Activated CD8-positive, alpha-beta T cell treated with anti-CD3 and anti-CD28 coated beads for 36 hours (primary cell): ENCODE measurements at regions not wholly inside any gene's neighbourhood (a gene's known extent, or its start where the extent isn't known, plus 50 kb on each side); places are given as distances from the start of the nearest gene placed in this dataset.

Experiments used
- ATAC-seq: fragments of 200-7000 bp; cut with Tn5 transposase; one replicate; pipeline ENCODE4 v1.10.0; 2021; ENCODE audit warnings: mild to moderate bottlenecking, moderate library complexity
- CTCF ChIA-PET: fragments of 350-600 bp; sonication (Branson Sonifier 250); formaldehyde crosslinking; loops from one replicate; lab custom pipeline; 2021; ENCODE audit warnings: antibody characterized with exemption; lab: Charles Lee
- POLR2A ChIA-PET: fragments of 350-600 bp; sonication (Branson Sonifier 250); formaldehyde crosslinking; loops from one replicate; lab custom pipeline; 2021; ENCODE audit warnings: antibody characterized with exemption; lab: Charles Lee
- DNase-seq: peaks from one replicate; pipeline ENCODE4 v3.0.0-alpha.2; 2020
- H3K27ac Mint-ChIP-seq: one replicate; pipeline ENCODE4 v1.8.0; 2021; ENCODE audit warnings: mild to moderate bottlenecking, mixed read lengths
- H3K27me3 Mint-ChIP-seq: one replicate; pipeline ENCODE4 v1.8.0; 2021; ENCODE audit warnings: mixed read lengths
- H3K36me3 Mint-ChIP-seq: one replicate; pipeline ENCODE4 v1.8.0; 2021; ENCODE audit warnings: low read depth, mixed read lengths
- H3K4me1 Mint-ChIP-seq: one replicate; pipeline ENCODE4 v1.8.0; 2021; ENCODE audit warnings: low read depth, mixed read lengths
- H3K4me3 Mint-ChIP-seq: one replicate; pipeline ENCODE4 v1.8.0; 2021; ENCODE audit warnings: mild to moderate bottlenecking, moderate library complexity, mixed read lengths
- H3K9me3 Mint-ChIP-seq: one replicate; pipeline ENCODE4 v1.8.0; 2021; ENCODE audit warnings: mixed read lengths
- intact Hi-C: fragments of 100-400 bp; cut with micrococcal nuclease; formaldehyde crosslinking; loops from one replicate; pipeline ENCODE4 v1.10.0; 2022
- TF ChIP-seq, protein P1 (sequence below): fragments of 200-600 bp; IDR thresholded peaks from one replicate; pipeline ENCODE4 v1.8.0; 2022; ENCODE audit warnings: antibody characterized with exemption, mild to moderate bottlenecking

DNA sequence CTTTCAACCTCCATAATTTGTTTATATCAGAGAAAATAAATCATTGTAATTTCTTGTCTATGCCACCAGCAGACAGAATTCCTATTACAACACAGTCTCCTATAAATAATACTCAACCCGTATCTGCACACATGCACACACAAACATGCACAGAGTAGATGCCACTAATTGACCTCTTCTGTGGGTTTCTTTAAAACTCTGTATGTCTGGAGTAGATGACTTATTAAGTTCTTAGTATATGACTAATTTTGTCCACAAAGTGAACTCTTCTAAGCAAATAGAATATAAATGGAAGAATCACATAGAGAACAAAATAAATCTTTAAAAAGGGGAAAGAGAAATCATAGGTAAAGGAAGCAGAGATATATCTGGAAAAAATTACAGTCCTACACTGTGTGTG, 452.3 kb downstream of the MTRR start:
- no peak for ATAC-seq
- DNase-seq, result no peak
- no peaks in the 10 kb centered on the region for H3K36me3 Mint-ChIP-seq
- H3K9me3 Mint-ChIP-seq, result no peaks in the 10 kb centered on the region
- POLR2A ChIA-PET, result no interaction called here
- TF ChIP-seq, protein P1, sequence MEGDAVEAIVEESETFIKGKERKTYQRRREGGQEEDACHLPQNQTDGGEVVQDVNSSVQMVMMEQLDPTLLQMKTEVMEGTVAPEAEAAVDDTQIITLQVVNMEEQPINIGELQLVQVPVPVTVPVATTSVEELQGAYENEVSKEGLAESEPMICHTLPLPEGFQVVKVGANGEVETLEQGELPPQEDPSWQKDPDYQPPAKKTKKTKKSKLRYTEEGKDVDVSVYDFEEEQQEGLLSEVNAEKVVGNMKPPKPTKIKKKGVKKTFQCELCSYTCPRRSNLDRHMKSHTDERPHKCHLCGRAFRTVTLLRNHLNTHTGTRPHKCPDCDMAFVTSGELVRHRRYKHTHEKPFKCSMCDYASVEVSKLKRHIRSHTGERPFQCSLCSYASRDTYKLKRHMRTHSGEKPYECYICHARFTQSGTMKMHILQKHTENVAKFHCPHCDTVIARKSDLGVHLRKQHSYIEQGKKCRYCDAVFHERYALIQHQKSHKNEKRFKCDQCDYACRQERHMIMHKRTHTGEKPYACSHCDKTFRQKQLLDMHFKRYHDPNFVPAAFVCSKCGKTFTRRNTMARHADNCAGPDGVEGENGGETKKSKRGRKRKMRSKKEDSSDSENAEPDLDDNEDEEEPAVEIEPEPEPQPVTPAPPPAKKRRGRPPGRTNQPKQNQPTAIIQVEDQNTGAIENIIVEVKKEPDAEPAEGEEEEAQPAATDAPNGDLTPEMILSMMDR, result no peak
- no peaks in the 10 kb centered on the region for H3K27me3 Mint-ChIP-seq
- intact Hi-C loops, result no loop called here
- no peak overlapping the region for H3K27ac Mint-ChIP-seq
- CTCF ChIA-PET, result no interaction called here
- no peak overlapping the region for H3K4me3 Mint-ChIP-seq
- no peaks in the 10 kb centered on the region for H3K4me1 Mint-ChIP-seq

DNA sequence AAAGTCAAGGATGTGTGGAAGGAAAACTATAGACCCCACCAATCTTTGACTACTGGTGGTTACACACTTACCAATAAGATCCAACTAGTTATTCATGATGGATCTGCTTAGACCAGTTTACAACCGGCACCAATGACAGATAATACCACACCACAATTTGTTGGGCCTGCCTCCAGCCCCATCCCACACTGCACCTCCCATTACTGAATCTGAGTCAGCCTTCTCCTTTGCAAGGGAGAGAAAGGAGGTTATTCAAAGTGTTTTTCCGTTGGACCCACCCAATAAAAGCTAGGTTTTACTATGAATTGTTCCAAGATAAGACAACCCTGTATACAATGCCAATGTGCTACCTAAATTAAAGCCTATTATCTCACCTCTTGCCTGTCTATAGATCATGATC, 453.5 kb downstream of the MTRR start:
- Mint-ChIP-seq H3K4me3 (no peak overlapping the region), H3K27ac (no peak overlapping the region), H3K27me3 (no peaks in the 10 kb centered on the region), H3K36me3 (no peaks in the 10 kb centered on the region), H3K9me3 (no peaks in the 10 kb centered on the region), H3K4me1 (no peaks in the 10 kb centered on the region)
- TF ChIP-seq, protein P1, result no peak
- ChIA-PET POLR2A (no interaction called here), CTCF (no interaction called here)
- DNase-seq, result no peak
- intact Hi-C loops, result no loop called here
- ATAC-seq, result no peak

GRCh38 chr5:8327016-8327415, 458.1 kb downstream of the MTRR start:
- Mint-ChIP-seq H3K9me3 (no peaks in the 10 kb centered on the region), H3K27ac (no peak overlapping the region), H3K4me1 (no peaks in the 10 kb centered on the region), H3K4me3 (no peak overlapping the region), H3K36me3 (no peaks in the 10 kb centered on the region), H3K27me3 (no peaks in the 10 kb centered on the region)
- no peak for DNase-seq
- TF ChIP-seq, protein P1, result no peak
- ChIA-PET POLR2A (no interaction called here), CTCF (no interaction called here)
- intact Hi-C loops, result no loop called here
- ATAC-seq, result no peak

GRCh38 chr5:8329773-8330172, 460.8 kb downstream of the MTRR start:
- Mint-ChIP-seq H3K36me3 (no peaks in the 10 kb centered on the region), H3K4me1 (no peaks in the 10 kb centered on the region), H3K27ac (no peak overlapping the region), H3K4me3 (no peak overlapping the region), H3K9me3 (no peaks in the 10 kb centered on the region), H3K27me3 (no peaks in the 10 kb centered on the region)
- DNase-seq (no peak), ATAC-seq (no peak)
- ChIA-PET POLR2A (no interaction called here), CTCF (no interaction called here)
- TF ChIP-seq, protein P1, result no peak
- intact Hi-C loops, result no loop called here

GRCh38 chr5:8332666-8333445, 463.9 kb downstream of the MTRR start:
- no peak overlapping the region for H3K4me3 Mint-ChIP-seq
- DNase-seq (no peak), ATAC-seq (no peak)
- TF ChIP-seq, protein P1, result no peak
- no peaks in the 10 kb centered on the region for H3K9me3 Mint-ChIP-seq
- no peaks in the 10 kb centered on the region for H3K27me3 Mint-ChIP-seq
- H3K36me3 Mint-ChIP-seq, result no peaks in the 10 kb centered on the region
- no peak overlapping the region for H3K27ac Mint-ChIP-seq
- no peaks in the 10 kb centered on the region for H3K4me1 Mint-ChIP-seq
- CTCF ChIA-PET, result no interaction called here
- intact Hi-C loops, result no loop called here
- POLR2A ChIA-PET, result no interaction called here
